ENCODE measurements at regions not wholly inside any gene's neighbourhood (a gene's known extent, or its start where the extent isn't known, plus 50 kb on each side); places are given as distances from the start of the nearest gene placed in this dataset.

DNA sequence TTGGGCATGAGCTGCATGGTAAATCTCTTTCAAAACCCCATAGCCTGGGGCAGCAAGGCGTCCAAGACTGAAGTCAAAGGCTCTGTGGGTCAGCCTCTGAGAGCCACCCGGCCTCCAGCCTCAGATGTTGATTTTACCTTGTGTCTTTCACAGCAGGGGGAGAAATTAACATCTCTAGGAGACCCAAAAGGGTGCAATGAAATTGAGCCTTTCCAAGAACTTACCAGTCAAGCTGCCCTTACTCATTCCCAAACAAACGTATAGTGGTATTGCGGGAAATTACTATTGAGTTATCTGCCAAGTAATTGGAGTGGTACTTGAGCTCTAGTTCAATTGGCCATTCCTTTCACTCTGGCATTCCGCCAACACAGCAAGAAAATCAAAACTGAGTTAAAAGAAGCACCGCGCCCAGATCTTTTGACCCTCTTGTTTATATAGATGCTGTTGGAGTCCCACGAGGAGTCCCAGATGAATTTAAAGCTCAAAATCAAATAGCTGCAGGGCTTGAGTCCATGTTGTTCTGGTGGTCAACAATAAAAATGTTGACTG lies 380.7 kb upstream of the SYT1 start:
- no peak for DNase-seq
- Histone ChIP-seq H3K36me3 (no peaks in the 10 kb centered on the region), H3K27ac (replicated peaks) (no peak overlapping the region), H3K9me3 (replicated peaks) (no peaks in the 10 kb centered on the region), H3K4me3 (no peak overlapping the region), H3K27me3 (ENCODE audit: low read depth) (no peaks in the 10 kb centered on the region), H3K4me1 (no peaks in the 10 kb centered on the region)
- TF ChIP-seq, protein P1, sequence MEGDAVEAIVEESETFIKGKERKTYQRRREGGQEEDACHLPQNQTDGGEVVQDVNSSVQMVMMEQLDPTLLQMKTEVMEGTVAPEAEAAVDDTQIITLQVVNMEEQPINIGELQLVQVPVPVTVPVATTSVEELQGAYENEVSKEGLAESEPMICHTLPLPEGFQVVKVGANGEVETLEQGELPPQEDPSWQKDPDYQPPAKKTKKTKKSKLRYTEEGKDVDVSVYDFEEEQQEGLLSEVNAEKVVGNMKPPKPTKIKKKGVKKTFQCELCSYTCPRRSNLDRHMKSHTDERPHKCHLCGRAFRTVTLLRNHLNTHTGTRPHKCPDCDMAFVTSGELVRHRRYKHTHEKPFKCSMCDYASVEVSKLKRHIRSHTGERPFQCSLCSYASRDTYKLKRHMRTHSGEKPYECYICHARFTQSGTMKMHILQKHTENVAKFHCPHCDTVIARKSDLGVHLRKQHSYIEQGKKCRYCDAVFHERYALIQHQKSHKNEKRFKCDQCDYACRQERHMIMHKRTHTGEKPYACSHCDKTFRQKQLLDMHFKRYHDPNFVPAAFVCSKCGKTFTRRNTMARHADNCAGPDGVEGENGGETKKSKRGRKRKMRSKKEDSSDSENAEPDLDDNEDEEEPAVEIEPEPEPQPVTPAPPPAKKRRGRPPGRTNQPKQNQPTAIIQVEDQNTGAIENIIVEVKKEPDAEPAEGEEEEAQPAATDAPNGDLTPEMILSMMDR (IDR thresholded peaks at IDR 0.05; ENCODE audit: borderline replicate concordance), result no peak
- intact Hi-C loops (cut with micrococcal nuclease), result no loop called here

DNA sequence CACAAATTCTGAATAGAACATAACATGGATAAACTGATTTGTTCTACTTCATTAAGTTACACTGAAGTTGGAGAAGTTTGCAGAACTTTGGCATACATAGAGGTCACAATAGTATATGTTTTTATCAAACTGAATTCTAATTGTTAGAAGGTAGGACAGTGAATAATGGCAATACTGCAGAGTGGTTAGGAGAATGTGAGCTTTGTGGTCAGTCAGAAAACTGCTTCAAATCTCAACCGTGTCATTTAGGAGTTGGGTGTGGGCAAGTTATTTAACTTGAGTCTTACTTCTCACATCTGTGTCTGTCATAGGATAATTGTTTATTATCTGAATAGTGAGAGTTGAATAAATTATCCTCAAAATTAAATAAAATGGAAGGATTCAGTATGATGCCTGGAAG lies 374.6 kb upstream of the SYT1 start:
- H3K4me3 ChIP-seq, result no peak overlapping the region

DNA sequence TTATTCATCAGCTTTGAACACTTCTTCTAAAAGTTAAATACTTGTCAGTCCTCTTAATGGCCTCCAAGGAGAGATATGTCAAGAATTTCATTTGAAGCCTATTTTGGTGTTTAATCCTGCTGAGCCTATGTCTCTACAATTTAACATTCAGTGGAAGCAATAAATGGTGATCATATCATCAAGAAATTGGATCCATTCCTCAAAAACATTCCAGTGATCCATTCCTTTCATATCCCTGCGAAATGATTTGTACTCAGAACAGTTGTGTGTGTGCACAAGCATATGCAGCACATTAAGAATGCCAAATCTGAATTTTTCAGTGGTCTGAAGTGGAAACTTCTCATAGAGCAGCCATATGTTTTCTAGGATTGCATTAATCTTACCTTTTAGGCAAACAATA lies 373.7 kb upstream of the SYT1 start:
- intact Hi-C loops (cut with micrococcal nuclease), result no loop called here
- no peak overlapping the region for H3K27ac ChIP-seq (replicated peaks)
- H3K27me3 ChIP-seq (ENCODE audit: low read depth), result no peaks in the 10 kb centered on the region
- no peaks in the 10 kb centered on the region for H3K9me3 ChIP-seq (replicated peaks)
- TF ChIP-seq, protein P1 (IDR thresholded peaks at IDR 0.05; ENCODE audit: borderline replicate concordance), result no peak
- no peaks in the 10 kb centered on the region for H3K4me1 ChIP-seq
- no peak for DNase-seq
- no peaks in the 10 kb centered on the region for H3K36me3 ChIP-seq
- H3K4me3 ChIP-seq, result no peak overlapping the region

More for the DNA sequence above, 374.6 kb upstream of the SYT1 start:
- no peak for DNase-seq
- H3K9me3 ChIP-seq (replicated peaks), result no peaks in the 10 kb centered on the region
- H3K27ac ChIP-seq (replicated peaks), result no peak overlapping the region
- H3K27me3 ChIP-seq (ENCODE audit: low read depth), result no peaks in the 10 kb centered on the region
- TF ChIP-seq, protein P1 (IDR thresholded peaks at IDR 0.05; ENCODE audit: borderline replicate concordance), result no peak
- intact Hi-C loops (cut with micrococcal nuclease), result no loop called here
- H3K36me3 ChIP-seq, result no peaks in the 10 kb centered on the region
- H3K4me1 ChIP-seq, result no peaks in the 10 kb centered on the region

DNA sequence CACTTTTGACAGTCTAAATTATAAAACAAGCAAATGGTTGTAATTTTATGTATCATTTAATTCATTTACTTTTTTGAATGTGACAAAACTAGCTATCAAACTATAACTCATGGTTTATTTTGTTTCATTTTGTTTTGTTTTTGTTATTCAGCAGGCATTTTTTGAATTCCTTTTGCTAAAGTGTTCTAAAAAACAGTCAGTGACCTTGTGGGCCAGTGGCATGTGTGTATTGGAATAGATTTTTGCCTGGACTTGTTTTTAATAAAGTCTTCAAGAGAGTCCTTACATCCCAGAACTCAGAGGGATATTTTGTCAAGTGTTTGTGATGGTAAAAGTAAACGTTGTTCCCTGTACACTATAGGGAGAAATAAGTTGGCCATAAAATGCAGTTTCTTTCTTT lies 369.7 kb upstream of the SYT1 start:
- intact Hi-C loops (cut with micrococcal nuclease), result no loop called here
- Histone ChIP-seq H3K27ac (replicated peaks) (no peak overlapping the region), H3K27me3 (ENCODE audit: low read depth) (no peaks in the 10 kb centered on the region), H3K36me3 (no peaks in the 10 kb centered on the region), H3K4me3 (no peak overlapping the region), H3K9me3 (replicated peaks) (no peaks in the 10 kb centered on the region), H3K4me1 (no peaks in the 10 kb centered on the region)
- DNase-seq, result no peak
- TF ChIP-seq, protein P1 (IDR thresholded peaks at IDR 0.05; ENCODE audit: borderline replicate concordance), result no peak

DNA sequence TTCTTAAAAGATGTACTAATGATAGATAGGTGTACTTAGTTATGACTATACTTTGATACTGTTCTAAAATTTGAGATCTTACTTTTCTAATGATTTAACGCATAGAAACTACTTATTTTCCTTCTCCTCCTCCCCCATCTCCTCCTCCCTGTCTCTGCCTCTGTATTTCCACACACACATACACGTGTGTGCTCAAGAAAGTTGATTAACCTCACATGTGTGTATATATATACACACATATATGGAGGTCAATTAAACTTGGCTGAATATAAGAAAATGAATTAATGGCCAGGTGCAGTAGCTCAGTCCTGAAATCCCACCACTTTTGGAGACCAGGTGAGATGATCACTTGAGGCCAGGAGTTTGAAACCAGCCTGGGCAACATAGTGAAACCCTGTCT lies 362.7 kb upstream of the SYT1 start:
- DNase-seq, result no peak
- TF ChIP-seq, protein P1 (IDR thresholded peaks at IDR 0.05; ENCODE audit: borderline replicate concordance), result no peak
- intact Hi-C loops (cut with micrococcal nuclease), result no loop called here

More for the DNA sequence above, 362.7 kb upstream of the SYT1 start:
- H3K36me3 ChIP-seq, result no peaks in the 10 kb centered on the region
- H3K4me1 ChIP-seq, result no peaks in the 10 kb centered on the region
- no peaks in the 10 kb centered on the region for H3K27me3 ChIP-seq (ENCODE audit: low read depth)
- no peaks in the 10 kb centered on the region for H3K9me3 ChIP-seq (replicated peaks)
- H3K4me3 ChIP-seq, result no peak overlapping the region
- no peak overlapping the region for H3K27ac ChIP-seq (replicated peaks)
